Adrenal gland (tissue), 9 donors: ENCODE measurements at regions not wholly inside any gene's neighbourhood (a gene's known extent, or its start where the extent isn't known, plus 50 kb on each side); places are given as distances from the start of the nearest gene placed in this dataset.

Experiments used
- DNase-seq, 7 donors: peaks; one replicate each; pipeline ENCODE4 v3.0.0-alpha.2; 2019 to 2020
- H3K27ac ChIP-seq, 5 donors: fragments of 200-600 bp; sonication (generic) in 4 of 5; 1 replicate in 3 of 5; 2 replicates in 2 of 5; pipeline versions ENCODE4 v1.5.1 to v1.8.0; 2016 to 2020; ENCODE audit warnings: mild to moderate bottlenecking in 1 of 5
- H3K27me3 ChIP-seq: fragments of 200-600 bp; 2 replicates; pipeline ENCODE4 v1.8.0; 2021
- H3K36me3 ChIP-seq, 2 donors: fragments of 200-600 bp; replicated peaks in 1 of 2; 1 replicate in 1 of 2; 2 replicates in 1 of 2; pipeline versions ENCODE4 v1.5.1 to v1.8.0; 2018 to 2022
- H3K4me1 ChIP-seq, 2 donors: fragments of 200-600 bp; replicated peaks in 1 of 2; 1 replicate in 1 of 2; 2 replicates in 1 of 2; pipeline versions ENCODE4 v1.5.1 to v1.8.0; 2018 to 2021
- H3K4me3 ChIP-seq, 4 donors: fragments of 200-600 bp; sonication (generic) in 3 of 4; one replicate each; pipeline ENCODE4 v1.5.1; 2016 to 2018
- H3K9me3 ChIP-seq, 3 donors: fragments of 200-600 bp; sonication (generic) in 1 of 3; replicated peaks in 1 of 3; 1 replicate in 2 of 3; 2 replicates in 1 of 3; pipeline versions ENCODE4 v1.5.1 to v1.8.0; 2016 to 2021
- CTCF ChIP-seq, 6 experiments: fragments of 450-650 bp in 4 of 6; fragments of 200-600 bp in 2 of 6; sonication (generic) in 1 of 6; IDR thresholded peaks; 1 replicate in 5 of 6; 2 replicates in 1 of 6; pipeline versions ENCODE4 v1.5.1 to v1.8.0; 2016 to 2021; ENCODE audit warnings: antibody characterized with exemption in 6 of 6, mild to moderate bottlenecking in 2 of 6, moderate library complexity in 1 of 6
- POLR2A ChIP-seq, 2 donors: fragments of 450-650 bp; IDR thresholded peaks; one replicate each; pipeline ENCODE4 v1.6.1; 2017; ENCODE audit warnings: antibody characterized with exemption in 2 of 2, mild to moderate bottlenecking in 2 of 2, moderate library complexity in 1 of 2
- WGBS, 4 donors: extraction: QIAGEN DNeasy Blood & Tissue Kit in 2 of 4; methylation state at CpG; one replicate each; pipeline versions ENCODE4 v1.1.5 to v1.1.7; 2013 to 2017; 5-methylcytosine and 5-hydroxymethylcytosine counted together
- intact Hi-C, 2 donors: fragments of 100-400 bp; cut with DNase I; formaldehyde crosslinking; loops; one replicate each; pipeline versions ENCODE4 v1.14.1 to v1.15.0; 2022 to 2023
- donor health status: healthy with polysubstance abuse.
- donor health status: Bipolar disorder and iron deficiency.
- donor health status: DM: yes; HTN: yes; CAD: no.
- donor health status: DM: no; HTN: no; CAD: no.
- donor health status: DM: no; HTN: no; CAD: no.

- DNase-seq, result no peak
- H3K27me3 ChIP-seq, result no peaks in the 10 kb centered on the region
- H3K4me3 ChIP-seq, result no peak overlapping the region
- H3K36me3 ChIP-seq, result no peaks in the 10 kb centered on the region
- peaks cover 6 to 10% of the 10 kb centered on the region in 2 donors for H3K4me1 ChIP-seq
- WGBS, 4 donors, result 76 to 99% (median 94%) methylated on average over 3 to 4 of the region's 4 CpGs
- no peak for TF ChIP-seq POLR2A (IDR thresholded peaks at IDR 0.05)
- TF ChIP-seq CTCF (IDR thresholded peaks at IDR 0.05), result no peak
- intact Hi-C loops, result no loop called here
- H3K27ac ChIP-seq, result no peak overlapping the region
- peaks cover 0 to 13% (median 0%) of the 10 kb centered on the region in 3 donors for H3K9me3 ChIP-seq
Measured at GRCh38 chr2:144253743-144254142, 266.2 kb downstream of the ZEB2 start.

GRCh38 chr2:144252694-144253093, 267.2 kb downstream of the ZEB2 start:
- Histone ChIP-seq H3K9me3 (peaks cover 0 to 13% (median 0%) of the 10 kb centered on the region in 3 donors), H3K27me3 (no peaks in the 10 kb centered on the region)
- 95 to 100% (median 97%) methylated on average over 1 of the region's 1 CpG for WGBS, 4 donors

GRCh38 chr2:144249035-144249637, 270.8 kb downstream of the ZEB2 start:
- TF ChIP-seq CTCF (IDR thresholded peaks at IDR 0.05) (no peak), POLR2A (IDR thresholded peaks at IDR 0.05) (no peak)
- DNase-seq, result no peak
- Histone ChIP-seq H3K4me3 (no peak overlapping the region), H3K4me1 (no peaks in the 10 kb centered on the region), H3K27ac (no peak overlapping the region), H3K9me3 (peaks cover 0 to 13% (median 0%) of the 10 kb centered on the region in 3 donors), H3K27me3 (no peaks in the 10 kb centered on the region), H3K36me3 (no peaks in the 10 kb centered on the region)
- intact Hi-C loops, result no loop called here
- 76 to 82% (median 77%) methylated on average over 4 of the region's 4 CpGs for WGBS, 4 donors

More at GRCh38 chr2:144252694-144253093, 267.2 kb downstream of the ZEB2 start:
- intact Hi-C loops, result no loop called here
- no peak for TF ChIP-seq CTCF (IDR thresholded peaks at IDR 0.05)
- no peak for TF ChIP-seq POLR2A (IDR thresholded peaks at IDR 0.05)
- Histone ChIP-seq H3K27ac (no peak overlapping the region), H3K4me3 (no peak overlapping the region), H3K36me3 (no peaks in the 10 kb centered on the region), H3K4me1 (peaks cover 6 to 10% of the 10 kb centered on the region in 2 donors)
- no peak for DNase-seq

- H3K4me3 ChIP-seq, result no peak overlapping the region
- DNase-seq, result no peak
- no peaks in the 10 kb centered on the region for H3K4me1 ChIP-seq
- TF ChIP-seq POLR2A (IDR thresholded peaks at IDR 0.05) (no peak), CTCF (IDR thresholded peaks at IDR 0.05) (no peak)
- H3K27ac ChIP-seq, result no peak overlapping the region
- peaks cover 0 to 8% (median 0%) of the 10 kb centered on the region in 3 donors for H3K9me3 ChIP-seq
- H3K27me3 ChIP-seq, result no peaks in the 10 kb centered on the region
- intact Hi-C loops, result no loop called here
- H3K36me3 ChIP-seq, result no peaks in the 10 kb centered on the region
- 94 to 99% (median 95%) methylated on average over 4 of the region's 4 CpGs for WGBS, 4 donors
Measured at GRCh38 chr2:144248350-144249034, 271.4 kb downstream of the ZEB2 start.
